Esophagus (tissue), 2 donors: ENCODE measurements at regions not wholly inside any gene's neighbourhood (a gene's known extent, or its start where the extent isn't known, plus 50 kb on each side); places are given as distances from the start of the nearest gene placed in this dataset.
A peak's percentile ranks its signal among the peaks of the same experiment; 100 is the strongest.

Experiments
- H3K27ac ChIP-seq, 2 donors: one replicate each; pipeline ENCODE4 v1.5.1; 2013; ENCODE audit warnings: low read depth in 2 of 2, mild to moderate bottlenecking in 2 of 2, inconsistent platforms in 1 of 2, low read length in 1 of 2, moderate library complexity in 1 of 2
- H3K27me3 ChIP-seq, 2 donors: one replicate each; pipeline ENCODE4 v1.6.1; 2013; ENCODE audit warnings: low read length in 2 of 2, control low read depth in 1 of 2, mild to moderate bottlenecking in 1 of 2; ENCODE audit not compliant: insufficient read depth in 2 of 2, control insufficient read depth in 1 of 2
- H3K36me3 ChIP-seq, 2 donors: one replicate each; pipeline ENCODE4 v1.6.1; 2013; ENCODE audit warnings: low read length in 1 of 2; ENCODE audit not compliant: control insufficient read depth in 2 of 2, insufficient read depth in 2 of 2
- H3K4me1 ChIP-seq, 2 donors: one replicate each; pipeline ENCODE4 v1.6.1; 2013; ENCODE audit warnings: low read length in 1 of 2; ENCODE audit not compliant: control insufficient read depth in 2 of 2, insufficient read depth in 2 of 2
- H3K4me3 ChIP-seq, 2 donors: one replicate each; pipeline ENCODE4 v1.5.1; 2013; ENCODE audit warnings: low read length in 2 of 2, mild to moderate bottlenecking in 2 of 2, low read depth in 1 of 2, moderate library complexity in 1 of 2
- H3K9me3 ChIP-seq, 2 donors: one replicate each; pipeline ENCODE4 v1.6.1; 2013; ENCODE audit warnings: mild to moderate bottlenecking in 2 of 2, low read depth in 1 of 2, low read length in 1 of 2, moderate library complexity in 1 of 2; ENCODE audit not compliant: control insufficient read depth in 2 of 2, insufficient read depth in 1 of 2
- WGBS, 2 donors: extraction: QIAGEN DNeasy Blood & Tissue Kit; methylation state at CpG; one replicate each; pipeline ENCODE4 v1.1.7; 2013; 5-methylcytosine and 5-hydroxymethylcytosine counted together
- donor health status: healthy with polysubstance abuse.
- donor health status: Bipolar disorder and iron deficiency.

- Histone ChIP-seq H3K27ac (peak overlapping the region; percentile 6 to 37), H3K36me3 (no peaks in the 10 kb centered on the region), H3K4me3 (no peak overlapping the region), H3K4me1 (peaks cover 0 to 3% of the 10 kb centered on the region in 2 donors), H3K27me3 (no peaks in the 10 kb centered on the region), H3K9me3 (no peaks in the 10 kb centered on the region)
- WGBS, 2 donors: 20 to 32% methylated on average over 12 of the region's 12 CpGs
These were observed 68.7 kb upstream of the STMND1 start for GRCh38 chr6:17032988-17033634.

GRCh38 chr6:17032590-17032987 lies 69.3 kb upstream of the STMND1 start:
- H3K4me3 ChIP-seq: no peak overlapping the region
- peaks cover 0 to 3% of the 10 kb centered on the region in 2 donors for H3K4me1 ChIP-seq
- H3K9me3 ChIP-seq: no peaks in the 10 kb centered on the region
- 23 to 33% methylated on average over 3 of the region's 3 CpGs for WGBS, 2 donors
- no peaks in the 10 kb centered on the region for H3K36me3 ChIP-seq
- no peaks in the 10 kb centered on the region for H3K27me3 ChIP-seq
- no peak overlapping the region for H3K27ac ChIP-seq

GRCh38 chr6:17031961-17032360 lies 69.9 kb upstream of the STMND1 start:
- Histone ChIP-seq H3K27me3 (no peaks in the 10 kb centered on the region), H3K4me1 (peaks cover 0 to 3% of the 10 kb centered on the region in 2 donors), H3K27ac (no peak overlapping the region), H3K36me3 (no peaks in the 10 kb centered on the region), H3K9me3 (no peaks in the 10 kb centered on the region), H3K4me3 (no peak overlapping the region)
- WGBS, 2 donors: 78 to 81% methylated on average over 19 of the region's 19 CpGs

GRCh38 chr6:17027441-17027840 lies 74.4 kb upstream of the STMND1 start:
- Histone ChIP-seq H3K4me3 (no peak overlapping the region), H3K27me3 (no peaks in the 10 kb centered on the region), H3K27ac (no peak overlapping the region), H3K4me1 (peaks cover 0 to 3% of the 10 kb centered on the region in 2 donors), H3K36me3 (no peaks in the 10 kb centered on the region), H3K9me3 (peaks cover 0 to 4% of the 10 kb centered on the region in 2 donors)
- WGBS, 2 donors: 88 to 93% methylated on average over 1 of the region's 1 CpG

DNA sequence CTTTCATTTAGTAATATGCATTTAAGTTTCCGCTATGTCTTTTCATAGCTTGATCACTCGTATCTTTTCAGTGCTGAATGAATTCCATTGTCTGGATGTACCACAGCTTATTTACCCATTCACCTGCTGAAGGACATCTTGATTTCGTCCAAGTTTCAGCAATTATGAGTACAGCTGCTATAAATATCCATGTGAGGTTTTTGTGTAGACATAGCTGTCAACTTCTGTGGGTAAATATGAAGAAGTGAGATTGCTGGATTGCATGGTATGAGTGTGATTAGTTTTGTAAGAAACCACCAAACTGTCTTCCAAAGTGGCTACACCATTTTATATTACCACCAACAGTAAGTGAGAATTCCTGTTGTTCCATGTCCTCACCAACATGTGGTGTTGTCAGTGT lies 79.2 kb upstream of the STMND1 start:
- Histone ChIP-seq H3K36me3 (no peaks in the 10 kb centered on the region), H3K4me1 (peaks cover 0 to 4% of the 10 kb centered on the region in 2 donors), H3K27me3 (no peaks in the 10 kb centered on the region), H3K27ac (no peak overlapping the region), H3K4me3 (no peak overlapping the region), H3K9me3 (peaks cover 0 to 4% of the 10 kb centered on the region in 2 donors)
- 63 to 81% methylated on average over 3 of the region's 3 CpGs for WGBS, 2 donors

DNA sequence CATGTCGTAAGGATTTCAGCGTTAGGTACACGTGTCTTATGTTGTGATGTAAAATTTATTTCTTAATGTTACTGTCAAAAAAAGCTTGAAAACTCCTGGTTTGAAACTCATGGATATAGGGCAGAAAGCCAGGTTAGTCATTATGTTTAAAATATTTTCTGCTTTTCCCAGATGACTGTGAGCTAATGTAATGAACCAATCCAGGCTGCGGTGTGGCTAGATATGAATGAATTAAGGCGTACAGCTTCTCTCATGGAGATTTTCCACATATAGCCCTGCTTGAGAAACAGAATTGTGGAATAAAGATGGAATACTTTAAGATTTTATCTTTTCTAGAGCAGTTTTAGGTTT lies 80.3 kb upstream of the STMND1 start:
- no peak overlapping the region for H3K4me3 ChIP-seq
- H3K27me3 ChIP-seq: no peaks in the 10 kb centered on the region
- no peaks in the 10 kb centered on the region for H3K36me3 ChIP-seq
- WGBS, 2 donors: 71 to 78% methylated on average over 5 of the region's 5 CpGs
- peaks cover 0 to 4% of the 10 kb centered on the region in 2 donors for H3K4me1 ChIP-seq
- H3K27ac ChIP-seq: no peak overlapping the region
- H3K9me3 ChIP-seq: peaks cover 0 to 4% of the 10 kb centered on the region in 2 donors

GRCh38 chr6:17020889-17021538 lies 80.8 kb upstream of the STMND1 start:
- H3K27ac ChIP-seq: no peak overlapping the region
- peaks cover 0 to 4% of the 10 kb centered on the region in 2 donors for H3K4me1 ChIP-seq
- H3K4me3 ChIP-seq: no peak overlapping the region
- peaks cover 0 to 4% of the 10 kb centered on the region in 2 donors for H3K9me3 ChIP-seq
- no peaks in the 10 kb centered on the region for H3K36me3 ChIP-seq
- 44 to 52% methylated on average over 3 of the region's 3 CpGs for WGBS, 2 donors
- H3K27me3 ChIP-seq: no peaks in the 10 kb centered on the region

DNA sequence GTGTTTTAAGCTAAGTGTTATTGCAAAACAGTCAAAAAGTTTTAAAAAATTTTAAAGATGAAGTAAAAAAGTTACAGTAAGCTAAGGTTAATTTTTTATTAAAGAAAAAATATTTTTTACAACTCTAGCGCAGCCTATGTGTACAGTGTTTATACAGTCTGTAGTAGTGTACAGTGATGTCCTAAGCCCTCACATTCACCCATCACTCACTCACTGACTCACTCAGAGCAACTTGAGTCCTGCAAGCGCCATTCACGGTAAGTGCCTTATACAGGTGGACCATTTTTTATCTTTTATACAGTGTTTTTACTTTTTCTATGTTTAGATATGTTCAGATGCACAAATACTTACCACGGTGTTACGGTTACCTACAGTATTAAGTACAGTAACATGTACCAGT lies 83.4 kb upstream of the STMND1 start:
- H3K27ac ChIP-seq: no peak overlapping the region
- H3K4me3 ChIP-seq: no peak overlapping the region
- peaks cover 3 to 4% of the 10 kb centered on the region in 2 donors for H3K4me1 ChIP-seq
- no peaks in the 10 kb centered on the region for H3K9me3 ChIP-seq
- no peaks in the 10 kb centered on the region for H3K27me3 ChIP-seq
- 91 to 96% methylated on average over 5 of the region's 5 CpGs for WGBS, 2 donors
- no peaks in the 10 kb centered on the region for H3K36me3 ChIP-seq

GRCh38 chr6:17017416-17017815 lies 84.4 kb upstream of the STMND1 start:
- Histone ChIP-seq H3K4me1 (peaks cover 3 to 4% of the 10 kb centered on the region in 2 donors), H3K4me3 (no peak overlapping the region), H3K27ac (no peak overlapping the region), H3K9me3 (no peaks in the 10 kb centered on the region), H3K27me3 (no peaks in the 10 kb centered on the region), H3K36me3 (no peaks in the 10 kb centered on the region)
- 95% methylated on average over 10 of the region's 10 CpGs for WGBS, 2 donors
